ENCODE measurements at regions not wholly inside any gene's neighbourhood (a gene's known extent, or its start where the extent isn't known, plus 50 kb on each side); places are given as distances from the start of the nearest gene placed in this dataset.

DNA sequence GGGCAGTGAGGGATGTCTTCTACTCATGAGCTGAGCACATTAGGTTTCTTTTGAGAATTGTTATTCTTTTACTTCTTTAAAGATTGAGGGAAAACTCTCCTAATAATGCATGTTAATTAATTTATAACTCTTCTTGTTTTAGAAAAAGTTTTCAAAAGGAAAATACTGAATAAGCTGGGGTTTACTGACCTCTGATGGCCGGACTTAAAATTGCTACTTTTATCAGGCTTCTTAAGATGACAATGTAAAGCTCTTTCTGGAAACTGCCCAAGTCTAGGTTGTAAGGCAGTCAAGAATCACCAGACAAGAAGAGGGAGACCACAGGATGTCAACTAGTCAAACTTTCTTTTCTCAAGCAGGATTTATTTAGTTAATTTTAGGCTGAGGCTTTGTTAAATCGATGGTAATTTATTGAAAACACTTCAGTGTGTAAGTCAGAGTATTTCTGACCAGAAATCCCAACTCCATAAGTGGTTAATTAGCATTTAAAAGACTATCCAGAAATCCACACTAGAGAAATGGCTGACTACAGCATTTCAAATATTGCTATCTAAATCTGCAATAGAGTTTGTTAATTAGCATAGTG lies 82.1 kb downstream of the AVPR1A start:
- Histone ChIP-seq H3K4me1 (ENCODE audit: control insufficient read depth, insufficient read depth, low read length) (peaks cover 5% of the 10 kb centered on the region), H3K9me3 (ENCODE audit: control insufficient read depth, low read length) (no peaks in the 10 kb centered on the region), H3K27me3 (replicated peaks; ENCODE audit: control insufficient read depth, insufficient read depth, low read length) (peaks cover 3% of the 10 kb centered on the region), H3K4me3 (ENCODE audit: low read length) (no peak overlapping the region), H3K9ac (ENCODE audit: low read length) (no peak overlapping the region), H3K36me3 (ENCODE audit: control insufficient read depth, insufficient read depth, low read length, severe bottlenecking) (no peaks in the 10 kb centered on the region)
- DNase-seq (ENCODE audit: low read depth), result peak; percentile 91

DNA sequence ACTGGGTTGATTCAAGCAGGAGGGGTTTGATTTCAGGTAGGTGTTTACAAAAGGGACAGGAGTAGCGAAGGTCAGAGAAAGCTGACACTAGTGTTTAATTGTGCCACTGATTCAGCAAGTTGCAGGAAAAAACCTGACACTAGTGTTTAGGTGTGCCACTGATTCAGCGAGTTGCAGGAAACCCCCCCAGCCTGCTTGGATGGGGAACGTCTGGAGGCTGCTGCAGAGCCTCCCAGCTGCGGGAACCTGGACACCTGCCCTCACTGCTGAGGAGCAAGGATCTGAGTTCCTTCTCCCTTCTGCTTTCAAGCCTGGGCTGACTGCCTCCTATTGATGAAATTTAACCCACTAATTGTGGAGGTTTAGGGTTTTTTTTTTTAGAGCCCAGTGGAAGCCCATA lies 84.2 kb downstream of the AVPR1A start:
- no peaks in the 10 kb centered on the region for H3K9me3 ChIP-seq (ENCODE audit: control insufficient read depth, low read length)
- peaks cover 5% of the 10 kb centered on the region for H3K4me1 ChIP-seq (ENCODE audit: control insufficient read depth, insufficient read depth, low read length)
- H3K9ac ChIP-seq (ENCODE audit: low read length), result no peak overlapping the region
- peaks cover 3% of the 10 kb centered on the region for H3K27me3 ChIP-seq (replicated peaks; ENCODE audit: control insufficient read depth, insufficient read depth, low read length)
- DNase-seq (ENCODE audit: low read depth), result no peak
- no peak overlapping the region for H3K4me3 ChIP-seq (ENCODE audit: low read length)
- no peaks in the 10 kb centered on the region for H3K36me3 ChIP-seq (ENCODE audit: control insufficient read depth, insufficient read depth, low read length, severe bottlenecking)

DNA sequence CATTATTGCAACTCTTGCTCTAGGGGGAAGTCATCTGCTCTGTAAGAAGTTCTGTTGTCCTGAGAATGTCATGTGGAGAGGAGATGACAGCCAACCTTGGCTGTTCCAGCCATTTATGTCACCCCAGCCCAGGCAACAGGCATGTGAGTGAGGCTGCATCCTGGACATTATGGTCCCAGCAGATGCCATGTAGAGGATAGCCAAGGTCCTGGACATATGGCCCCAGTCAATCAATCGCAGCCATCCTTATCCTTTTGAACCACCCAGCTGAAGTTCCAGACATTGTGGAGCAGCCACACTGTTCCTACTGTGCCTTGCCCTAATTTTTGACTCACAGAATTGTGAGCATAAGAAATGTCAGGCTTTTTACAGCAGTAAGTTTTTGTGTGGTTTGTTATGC lies 84.9 kb downstream of the AVPR1A start:
- H3K4me3 ChIP-seq (ENCODE audit: low read length), result no peak overlapping the region
- peaks cover 3% of the 10 kb centered on the region for H3K27me3 ChIP-seq (replicated peaks; ENCODE audit: control insufficient read depth, insufficient read depth, low read length)
- DNase-seq (ENCODE audit: low read depth), result no peak
- no peak overlapping the region for H3K9ac ChIP-seq (ENCODE audit: low read length)
- H3K9me3 ChIP-seq (ENCODE audit: control insufficient read depth, low read length), result no peaks in the 10 kb centered on the region
- no peaks in the 10 kb centered on the region for H3K36me3 ChIP-seq (ENCODE audit: control insufficient read depth, insufficient read depth, low read length, severe bottlenecking)
- H3K4me1 ChIP-seq (ENCODE audit: control insufficient read depth, insufficient read depth, low read length), result peaks cover 5% of the 10 kb centered on the region

DNA sequence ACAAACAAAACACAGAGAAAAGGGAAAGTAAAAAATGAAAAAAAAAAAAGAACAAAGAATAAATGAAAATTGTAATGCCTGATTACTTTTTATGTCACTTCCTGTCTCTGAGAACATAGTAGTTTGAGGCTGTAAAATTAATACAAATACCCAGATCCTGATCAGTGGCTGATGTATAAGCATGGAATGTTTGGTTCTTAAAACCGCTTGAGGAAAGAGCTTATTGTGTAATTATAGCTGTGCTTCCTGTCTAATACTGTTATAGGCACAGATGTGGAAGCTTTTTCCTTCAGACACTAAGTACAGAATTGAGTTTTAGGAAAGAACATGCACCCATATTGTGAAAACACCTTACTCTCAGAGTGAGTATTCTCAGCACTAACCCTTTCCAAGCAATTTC lies 86.9 kb downstream of the AVPR1A start:
- Histone ChIP-seq H3K36me3 (ENCODE audit: control insufficient read depth, insufficient read depth, low read length, severe bottlenecking) (no peaks in the 10 kb centered on the region), H3K27me3 (replicated peaks; ENCODE audit: control insufficient read depth, insufficient read depth, low read length) (peaks cover 3% of the 10 kb centered on the region), H3K4me1 (ENCODE audit: control insufficient read depth, insufficient read depth, low read length) (peaks cover 5% of the 10 kb centered on the region), H3K9me3 (ENCODE audit: control insufficient read depth, low read length) (no peaks in the 10 kb centered on the region), H3K4me3 (ENCODE audit: low read length) (no peak overlapping the region), H3K9ac (ENCODE audit: low read length) (no peak overlapping the region)
- DNase-seq (ENCODE audit: low read depth), result peak; percentile 76

DNA sequence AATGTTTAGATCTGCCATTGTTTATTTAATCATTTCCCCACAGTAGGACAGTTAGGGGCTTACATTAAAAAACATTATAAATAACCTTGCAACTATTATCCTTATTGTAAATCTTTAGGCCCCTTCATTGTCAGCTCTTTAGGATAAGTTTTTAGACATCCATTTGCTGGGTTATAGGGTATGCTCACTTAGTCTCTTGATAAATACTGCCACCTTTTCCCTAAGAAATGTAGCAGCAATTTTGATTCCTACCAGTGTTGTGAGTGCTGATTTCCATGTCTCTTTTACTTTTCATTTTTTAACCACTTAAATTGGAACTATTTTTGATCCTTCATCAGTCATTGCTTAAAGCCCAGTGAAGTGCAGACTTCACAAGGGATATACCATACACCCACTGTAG lies 94.4 kb downstream of the AVPR1A start:
- H3K4me3 ChIP-seq (ENCODE audit: low read length), result no peak overlapping the region
- no peak for DNase-seq (ENCODE audit: low read depth)
- H3K36me3 ChIP-seq (ENCODE audit: control insufficient read depth, insufficient read depth, low read length, severe bottlenecking), result no peaks in the 10 kb centered on the region

DNA sequence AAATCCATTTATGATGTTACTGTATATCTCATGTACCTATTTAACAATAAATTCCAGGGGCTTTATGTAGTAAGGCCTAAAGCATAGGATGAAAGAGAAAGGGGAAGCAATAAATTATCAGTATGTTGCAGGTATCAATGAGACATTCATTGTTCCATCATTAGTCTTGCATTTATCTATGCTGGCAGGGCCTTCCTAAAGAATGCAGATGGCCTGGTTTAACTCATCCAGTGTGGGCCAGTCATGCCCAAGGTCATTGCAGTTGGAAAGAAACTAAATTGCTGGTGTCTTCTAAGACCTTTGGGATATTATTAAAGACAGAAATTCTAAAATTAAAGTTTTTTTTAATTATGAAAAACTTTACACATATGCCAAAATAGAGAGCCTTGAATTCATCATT lies 98.3 kb downstream of the AVPR1A start:
- H3K4me3 ChIP-seq (ENCODE audit: low read length), result no peak overlapping the region
- no peaks in the 10 kb centered on the region for H3K27me3 ChIP-seq (replicated peaks; ENCODE audit: control insufficient read depth, insufficient read depth, low read length)
- H3K4me1 ChIP-seq (ENCODE audit: control insufficient read depth, insufficient read depth, low read length), result no peaks in the 10 kb centered on the region
- no peak overlapping the region for H3K9ac ChIP-seq (ENCODE audit: low read length)
- H3K9me3 ChIP-seq (ENCODE audit: control insufficient read depth, low read length), result peaks cover 2% of the 10 kb centered on the region
- H3K36me3 ChIP-seq (ENCODE audit: control insufficient read depth, insufficient read depth, low read length, severe bottlenecking), result no peaks in the 10 kb centered on the region
- DNase-seq (ENCODE audit: low read depth), result no peak

More for the DNA sequence above, 94.4 kb downstream of the AVPR1A start:
- H3K4me1 ChIP-seq (ENCODE audit: control insufficient read depth, insufficient read depth, low read length), result no peaks in the 10 kb centered on the region
- no peaks in the 10 kb centered on the region for H3K27me3 ChIP-seq (replicated peaks; ENCODE audit: control insufficient read depth, insufficient read depth, low read length)
- H3K9me3 ChIP-seq (ENCODE audit: control insufficient read depth, low read length), result peaks cover 2% of the 10 kb centered on the region
- H3K9ac ChIP-seq (ENCODE audit: low read length), result no peak overlapping the region

DNA sequence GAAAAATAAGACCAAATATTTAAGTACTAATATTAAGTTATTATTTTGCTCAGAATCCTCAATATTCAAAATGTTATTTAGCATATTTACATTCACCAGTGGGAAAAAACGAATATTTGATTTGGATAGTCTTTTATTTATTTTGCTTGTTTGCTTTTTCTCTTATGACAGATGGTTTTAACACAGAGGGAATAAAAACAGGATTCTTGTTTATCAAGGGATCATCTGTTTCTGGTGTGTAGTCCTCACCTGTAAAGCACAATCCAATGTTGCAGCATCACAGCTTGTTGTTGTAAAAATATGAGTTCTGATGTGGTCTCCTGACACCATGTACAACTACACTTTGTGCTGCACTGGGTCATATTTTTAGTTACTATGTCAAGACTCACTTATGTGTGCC lies 103.9 kb downstream of the AVPR1A start:
- H3K9me3 ChIP-seq (ENCODE audit: control insufficient read depth, low read length), result no peaks in the 10 kb centered on the region
- no peaks in the 10 kb centered on the region for H3K27me3 ChIP-seq (replicated peaks; ENCODE audit: control insufficient read depth, insufficient read depth, low read length)
- no peak for DNase-seq (ENCODE audit: low read depth)
- peaks cover 11% of the 10 kb centered on the region for H3K4me1 ChIP-seq (ENCODE audit: control insufficient read depth, insufficient read depth, low read length)
- H3K36me3 ChIP-seq (ENCODE audit: control insufficient read depth, insufficient read depth, low read length, severe bottlenecking), result no peaks in the 10 kb centered on the region
- no peak overlapping the region for H3K4me3 ChIP-seq (ENCODE audit: low read length)
- no peak overlapping the region for H3K9ac ChIP-seq (ENCODE audit: low read length)

DNA sequence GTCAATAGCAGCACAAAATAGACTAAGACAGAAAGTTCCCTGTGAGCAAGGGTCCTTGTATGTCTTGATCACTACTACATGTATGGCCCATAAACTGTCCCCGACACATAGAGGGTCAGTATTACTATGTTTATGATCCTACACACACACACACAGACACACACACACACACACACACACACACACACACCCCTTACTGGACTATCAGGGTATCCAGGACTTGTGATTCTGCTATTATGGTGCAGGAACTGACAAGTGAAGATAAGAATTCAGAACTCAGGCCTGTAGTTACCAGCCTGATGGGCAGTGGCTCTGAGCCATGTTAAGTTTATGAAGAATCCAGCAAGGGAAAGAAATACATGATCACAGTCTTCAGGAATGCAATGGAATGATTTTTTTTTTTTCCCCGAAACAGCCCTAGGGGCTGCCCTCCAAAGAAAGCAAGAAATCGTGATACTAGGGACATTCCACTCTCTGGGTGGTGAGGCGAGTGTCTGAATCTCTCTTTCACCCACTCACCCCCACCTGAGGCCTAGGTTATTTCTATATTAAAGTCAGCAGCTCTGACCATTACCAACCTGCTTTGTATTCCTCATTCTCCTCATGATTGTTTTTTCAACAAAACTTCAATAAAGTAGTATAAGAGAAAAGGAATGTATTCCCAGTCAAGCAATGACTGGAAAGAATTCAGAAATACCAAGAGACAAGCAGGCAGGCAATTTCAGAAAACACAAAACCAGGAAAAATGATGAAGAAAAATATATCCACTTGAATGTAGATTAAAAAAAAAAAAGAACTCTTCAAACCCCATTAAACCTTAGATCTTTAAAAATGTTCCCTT lies 105.8 kb downstream of the AVPR1A start:
- H3K4me1 ChIP-seq (ENCODE audit: control insufficient read depth, insufficient read depth, low read length), result peaks cover 11% of the 10 kb centered on the region
- no peaks in the 10 kb centered on the region for H3K36me3 ChIP-seq (ENCODE audit: control insufficient read depth, insufficient read depth, low read length, severe bottlenecking)
- H3K4me3 ChIP-seq (ENCODE audit: low read length), result no peak overlapping the region
- peak overlapping the region; percentile 46 for H3K9ac ChIP-seq (ENCODE audit: low read length)
- H3K27me3 ChIP-seq (replicated peaks; ENCODE audit: control insufficient read depth, insufficient read depth, low read length), result no peaks in the 10 kb centered on the region
- no peaks in the 10 kb centered on the region for H3K9me3 ChIP-seq (ENCODE audit: control insufficient read depth, low read length)
- peak; percentile 85 for DNase-seq (ENCODE audit: low read depth)

DNA sequence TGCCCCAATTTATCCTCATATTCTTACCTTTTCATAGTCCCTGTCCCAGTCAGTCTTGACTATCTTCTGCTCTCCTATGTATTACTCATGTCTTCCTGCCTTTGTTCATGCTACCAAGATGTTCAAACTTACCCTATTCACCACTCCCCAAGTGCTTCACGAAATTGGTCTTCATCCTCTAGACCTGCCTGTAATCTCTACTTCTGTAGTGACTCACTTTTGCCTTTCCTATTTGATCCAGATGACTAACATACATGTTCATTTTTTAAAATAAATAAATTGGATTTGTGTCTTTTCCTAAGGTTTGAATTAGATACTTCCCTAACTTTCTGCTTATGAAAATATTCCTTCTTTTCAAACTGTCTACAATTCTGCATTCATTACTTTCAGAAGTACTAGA lies 107.7 kb upstream of the PPM1H start:
- Histone ChIP-seq H3K9ac (ENCODE audit: low read length) (no peak overlapping the region), H3K27me3 (replicated peaks; ENCODE audit: control insufficient read depth, insufficient read depth, low read length) (peaks cover 4% of the 10 kb centered on the region), H3K4me1 (ENCODE audit: control insufficient read depth, insufficient read depth, low read length) (peaks cover 11% of the 10 kb centered on the region), H3K36me3 (ENCODE audit: control insufficient read depth, insufficient read depth, low read length, severe bottlenecking) (no peaks in the 10 kb centered on the region), H3K9me3 (ENCODE audit: control insufficient read depth, low read length) (no peaks in the 10 kb centered on the region), H3K4me3 (ENCODE audit: low read length) (no peak overlapping the region)
- DNase-seq (ENCODE audit: low read depth), result peak; percentile 46

DNA sequence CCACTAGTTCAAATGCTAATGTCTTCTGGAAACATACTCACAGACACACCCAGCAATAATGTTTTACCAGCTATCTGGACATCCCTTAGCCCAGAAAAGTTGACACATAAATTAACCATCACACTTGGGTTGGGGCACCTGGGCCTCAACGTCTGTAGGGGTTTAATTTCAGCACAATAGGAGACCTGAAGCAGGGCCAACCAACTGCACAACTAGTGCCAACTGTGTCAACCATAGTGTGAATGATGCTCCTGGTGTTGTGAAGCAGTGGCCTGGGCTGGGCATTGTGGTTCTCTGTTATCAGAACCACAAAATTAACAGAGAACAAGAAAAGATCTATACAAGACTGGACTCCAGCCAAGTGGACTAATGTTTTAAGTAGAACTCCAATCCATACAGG lies 106.7 kb upstream of the PPM1H start:
- H3K36me3 ChIP-seq (ENCODE audit: control insufficient read depth, insufficient read depth, low read length, severe bottlenecking), result no peaks in the 10 kb centered on the region
- no peaks in the 10 kb centered on the region for H3K9me3 ChIP-seq (ENCODE audit: control insufficient read depth, low read length)
- no peak overlapping the region for H3K9ac ChIP-seq (ENCODE audit: low read length)
- no peak for DNase-seq (ENCODE audit: low read depth)
- H3K4me1 ChIP-seq (ENCODE audit: control insufficient read depth, insufficient read depth, low read length), result peaks cover 11% of the 10 kb centered on the region
- no peak overlapping the region for H3K4me3 ChIP-seq (ENCODE audit: low read length)
- peaks cover 4% of the 10 kb centered on the region for H3K27me3 ChIP-seq (replicated peaks; ENCODE audit: control insufficient read depth, insufficient read depth, low read length)

DNA sequence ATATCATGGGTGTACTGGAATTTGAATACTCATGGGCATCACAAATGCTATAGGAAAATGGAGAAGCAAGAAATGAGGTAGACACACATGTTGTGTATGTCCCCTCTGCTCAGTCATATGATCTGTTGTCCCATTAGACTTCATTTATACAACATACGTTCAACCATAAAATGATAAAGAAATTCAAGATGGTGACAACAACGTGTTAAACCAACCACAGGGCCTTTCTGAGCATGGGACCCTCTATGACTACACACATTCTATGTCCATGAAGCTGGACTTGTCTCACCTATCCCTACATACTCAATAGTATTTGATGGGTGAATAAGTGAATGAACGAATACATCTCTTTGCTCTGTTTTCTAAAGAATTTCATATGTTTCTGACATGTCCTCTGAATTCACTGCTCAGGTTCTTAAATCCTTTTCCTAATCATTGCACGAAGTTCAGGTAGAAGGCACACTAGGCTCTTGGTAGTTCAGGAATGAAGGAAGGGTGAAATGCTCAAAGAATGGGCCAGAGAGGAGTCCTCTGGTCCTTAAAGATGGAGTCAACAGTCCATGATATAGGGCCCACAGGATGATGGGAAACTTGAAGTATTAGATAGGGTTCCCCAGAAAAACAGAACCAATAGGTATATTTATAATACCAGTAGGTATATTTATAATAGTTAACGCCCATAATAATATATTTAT lies 105.7 kb upstream of the PPM1H start:
- DNase-seq (ENCODE audit: low read depth), result no peak
- Histone ChIP-seq H3K9me3 (ENCODE audit: control insufficient read depth, low read length) (no peaks in the 10 kb centered on the region), H3K27me3 (replicated peaks; ENCODE audit: control insufficient read depth, insufficient read depth, low read length) (peaks cover 4% of the 10 kb centered on the region)

More for the DNA sequence above, 105.7 kb upstream of the PPM1H start:
- peaks cover 7% of the 10 kb centered on the region for H3K4me1 ChIP-seq (ENCODE audit: control insufficient read depth, insufficient read depth, low read length)
- no peak overlapping the region for H3K4me3 ChIP-seq (ENCODE audit: low read length)
- no peak overlapping the region for H3K9ac ChIP-seq (ENCODE audit: low read length)
- H3K36me3 ChIP-seq (ENCODE audit: control insufficient read depth, insufficient read depth, low read length, severe bottlenecking), result no peaks in the 10 kb centered on the region

Data from adipocyte (in vitro differentiated cells).